ENCODE measurements at regions not wholly inside any gene's neighbourhood (a gene's known extent, or its start where the extent isn't known, plus 50 kb on each side); places are given as distances from the start of the nearest gene placed in this dataset.

DNA sequence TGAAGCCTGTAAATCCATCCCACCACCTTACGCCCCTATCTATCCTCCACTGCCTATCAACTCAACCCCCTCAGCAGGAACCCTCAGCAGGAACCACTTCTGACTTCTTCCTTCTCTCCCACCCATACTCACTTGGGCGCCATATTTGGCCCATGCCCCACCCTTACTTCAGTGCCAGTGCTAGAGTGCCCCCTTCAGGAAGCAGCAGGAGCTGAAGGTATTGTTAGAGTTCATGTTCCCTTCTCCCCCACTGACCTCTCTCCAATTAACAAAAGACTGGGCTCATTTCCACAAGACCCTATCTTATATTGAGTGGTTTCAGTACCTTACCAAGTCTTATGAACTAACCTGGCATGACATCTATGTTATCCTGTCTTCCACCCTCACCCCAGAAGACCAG lies 363.1 kb upstream of the SLIT2 start:
- no peak for DNase-seq (ENCODE audit: low read depth)

DNA sequence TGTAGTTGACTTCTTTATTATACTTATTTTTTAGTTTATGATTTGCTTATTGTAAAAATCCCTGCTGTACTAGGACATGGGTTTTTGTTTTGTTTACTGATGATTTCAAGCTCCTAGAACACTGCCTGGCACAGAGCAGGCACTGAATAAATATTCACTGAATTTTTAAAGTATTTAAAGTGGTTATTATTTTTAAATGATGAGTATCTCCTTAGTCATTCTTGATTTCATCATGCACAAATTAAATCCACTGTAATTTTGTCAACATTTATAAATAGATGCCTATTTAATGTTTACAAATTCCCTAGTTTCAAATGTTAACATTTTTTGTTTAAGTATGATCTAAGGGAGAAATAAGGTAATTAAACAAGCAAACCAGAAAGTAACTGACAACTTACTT lies 367.9 kb upstream of the SLIT2 start:
- peak; percentile 37 for DNase-seq (ENCODE audit: low read depth)

DNA sequence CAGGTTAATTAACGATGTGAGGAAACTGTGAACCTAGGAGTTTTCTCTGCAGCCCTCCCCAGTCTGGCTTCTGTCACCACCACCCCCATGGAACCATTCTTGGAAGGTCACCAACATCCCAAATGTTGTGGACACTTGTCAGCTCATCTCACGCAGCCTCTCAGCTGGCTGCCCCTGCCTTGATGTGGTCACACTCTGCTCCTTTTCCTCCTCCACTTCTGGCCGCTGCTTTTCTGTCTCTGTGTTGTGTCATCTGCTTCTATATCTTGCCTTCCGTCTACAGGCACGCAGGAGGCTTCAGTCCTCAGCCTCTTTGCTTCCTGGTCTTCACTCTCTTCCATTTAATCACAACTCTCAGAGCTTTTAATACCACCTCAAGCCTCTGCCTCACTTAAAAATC lies 371.5 kb upstream of the SLIT2 start:
- DNase-seq (ENCODE audit: low read depth) = peak; percentile 1

DNA sequence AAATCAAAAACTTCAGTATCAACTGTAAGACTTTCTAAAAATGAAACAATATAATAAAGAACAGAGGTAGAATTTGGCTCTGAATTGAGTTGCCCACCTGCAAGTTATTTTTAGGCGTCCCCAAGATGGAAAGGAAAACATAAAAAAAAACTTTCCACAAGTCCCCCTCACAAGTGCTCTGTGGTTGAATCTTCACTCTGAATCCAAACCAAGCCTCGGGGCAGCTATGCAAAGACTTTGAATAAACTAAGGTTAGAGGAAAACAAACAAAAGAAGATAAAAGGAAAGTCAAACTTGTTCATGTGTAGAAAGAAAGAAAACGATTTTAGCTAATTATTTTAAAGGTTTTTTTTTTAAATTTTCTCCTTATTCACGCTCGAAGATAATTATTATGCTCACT lies 372.4 kb upstream of the SLIT2 start:
- DNase-seq (ENCODE audit: low read depth) = no peak

DNA sequence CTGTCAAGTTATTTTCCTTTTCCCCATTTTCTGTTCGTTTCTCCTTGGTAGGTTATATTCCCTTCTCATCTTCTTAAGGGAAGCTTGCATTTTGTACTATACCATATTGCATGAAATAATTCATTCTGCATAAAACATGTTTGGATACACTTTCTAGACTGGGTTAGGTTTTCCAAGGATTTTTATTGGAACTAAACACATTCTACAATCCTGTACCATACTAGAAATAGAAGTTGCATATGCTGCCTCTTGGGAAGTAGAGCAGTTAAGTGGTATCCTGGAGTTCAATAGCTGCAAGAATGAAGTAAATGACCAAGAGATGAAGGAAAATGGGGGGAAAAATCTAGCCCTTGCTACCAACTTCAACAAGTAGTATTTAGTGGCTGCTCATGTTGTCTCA lies 393.7 kb upstream of the SLIT2 start:
- DNase-seq (ENCODE audit: low read depth) = no peak

DNA sequence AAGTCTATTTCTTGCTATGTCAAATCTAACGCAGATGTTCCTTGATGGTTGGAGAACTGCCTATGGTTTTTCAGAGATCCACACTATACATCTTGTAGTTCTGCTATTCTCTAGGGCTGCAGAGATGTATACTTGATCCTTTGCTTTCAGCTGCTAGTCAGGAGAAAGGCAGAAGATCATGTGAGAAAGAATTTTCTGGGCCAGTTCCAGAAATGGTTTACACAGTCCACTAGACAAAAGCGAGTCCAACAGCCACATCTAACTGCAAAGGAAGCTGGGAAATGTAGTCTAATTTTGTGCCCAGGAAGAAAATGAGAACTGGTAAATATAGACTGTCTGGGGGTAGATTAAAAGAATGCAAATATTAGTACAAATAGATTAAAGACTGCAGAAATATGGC lies 394.3 kb upstream of the SLIT2 start:
- no peak for DNase-seq (ENCODE audit: low read depth)

DNA sequence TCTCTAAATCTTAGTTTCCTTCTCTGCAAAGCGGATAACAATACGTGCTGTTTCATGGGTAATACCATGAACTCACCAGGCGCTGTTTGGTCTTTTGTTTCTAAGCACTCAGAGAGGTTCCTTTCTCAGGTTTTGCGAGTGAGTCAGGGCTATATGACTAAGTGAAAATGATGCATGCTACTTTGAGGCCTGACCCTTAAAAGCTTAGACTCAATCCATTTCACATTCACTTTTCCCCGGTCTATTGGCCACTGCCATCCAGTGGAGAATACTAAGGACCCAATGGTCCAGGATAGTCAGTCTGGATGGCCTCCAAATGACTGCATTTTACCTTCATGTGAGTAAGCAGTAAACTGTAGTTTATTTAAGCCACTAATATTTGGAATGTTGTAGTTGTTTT lies 400.8 kb upstream of the SLIT2 start:
- DNase-seq (ENCODE audit: low read depth) = peak; percentile 96

DNA sequence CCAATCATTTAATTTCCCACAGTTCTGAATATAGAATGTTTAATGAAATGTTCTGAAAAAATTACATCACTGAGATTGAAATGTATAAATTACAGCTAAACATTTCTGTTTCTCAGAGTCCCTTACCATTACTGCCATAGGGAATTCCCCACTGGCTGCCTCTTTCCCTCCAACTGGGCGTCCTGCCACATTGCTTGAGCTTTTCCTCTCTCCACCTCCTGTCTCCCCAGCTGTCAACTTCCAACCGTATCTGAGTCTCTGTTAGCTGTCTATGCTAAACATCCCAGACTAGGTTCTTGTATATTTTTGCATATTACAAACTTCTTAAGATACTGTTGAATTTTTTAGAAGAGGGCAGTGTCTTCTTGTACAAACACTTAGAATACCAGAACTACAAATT lies 407.3 kb upstream of the SLIT2 start:
- no peak for DNase-seq (ENCODE audit: low read depth)

DNA sequence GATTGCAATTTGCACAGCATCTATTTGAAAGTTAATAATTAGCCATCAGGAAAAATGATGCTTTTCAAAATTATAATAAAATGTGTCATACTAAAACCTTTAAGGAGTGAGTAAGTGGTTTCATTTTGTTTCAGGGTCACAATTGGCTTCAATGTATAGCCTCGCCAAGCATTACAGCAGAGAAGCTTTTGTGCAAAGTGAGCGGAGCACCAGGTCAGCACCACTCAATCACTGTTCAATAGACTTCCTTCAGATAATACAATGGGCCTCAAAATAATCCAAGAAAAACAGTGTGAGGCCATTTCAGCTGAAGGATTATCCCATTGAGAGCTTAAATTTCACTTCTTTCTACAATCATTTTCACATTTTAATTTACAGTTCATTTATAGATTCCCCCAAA lies 409.2 kb upstream of the SLIT2 start:
- DNase-seq (ENCODE audit: low read depth) = no peak

DNA sequence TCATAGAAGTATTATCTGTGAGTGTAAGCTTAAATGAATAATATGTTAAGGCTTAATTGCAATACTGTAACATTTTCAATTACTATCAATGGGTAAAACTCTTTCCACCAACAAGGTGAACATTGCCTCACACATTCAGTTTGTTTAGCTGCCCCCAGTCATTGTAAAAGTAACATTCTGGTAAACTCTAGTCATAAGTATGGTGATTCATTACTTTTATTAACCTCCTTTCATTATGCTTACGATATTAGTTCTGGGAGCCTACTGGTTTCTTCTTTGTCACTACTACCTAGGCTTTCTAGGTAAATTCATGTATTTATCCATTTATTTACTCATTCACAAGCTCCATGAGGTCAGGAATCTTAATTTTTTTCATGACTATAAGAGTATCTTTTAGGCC lies 412.8 kb upstream of the SLIT2 start:
- DNase-seq (ENCODE audit: low read depth) = no peak

DNA sequence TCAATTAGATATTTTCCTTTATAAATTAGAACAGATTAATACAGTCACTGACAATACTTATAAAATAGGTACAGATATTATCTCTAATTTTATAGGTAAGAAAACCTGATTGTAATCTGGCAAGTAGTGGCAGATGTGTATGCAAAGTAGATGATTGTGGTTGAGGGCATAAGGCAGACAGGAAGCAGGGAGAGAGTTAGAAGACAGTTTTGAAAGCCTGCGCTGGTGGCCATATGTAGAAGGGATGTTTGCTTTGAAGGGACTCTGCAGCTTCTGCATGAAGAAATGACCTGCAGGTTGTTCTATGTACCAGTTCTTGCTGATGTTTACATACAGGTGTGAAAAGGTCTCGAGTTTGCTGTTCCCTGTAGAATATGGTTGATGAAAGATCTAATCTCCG lies 416.3 kb upstream of the SLIT2 start:
- DNase-seq (ENCODE audit: low read depth) = no peak

DNA sequence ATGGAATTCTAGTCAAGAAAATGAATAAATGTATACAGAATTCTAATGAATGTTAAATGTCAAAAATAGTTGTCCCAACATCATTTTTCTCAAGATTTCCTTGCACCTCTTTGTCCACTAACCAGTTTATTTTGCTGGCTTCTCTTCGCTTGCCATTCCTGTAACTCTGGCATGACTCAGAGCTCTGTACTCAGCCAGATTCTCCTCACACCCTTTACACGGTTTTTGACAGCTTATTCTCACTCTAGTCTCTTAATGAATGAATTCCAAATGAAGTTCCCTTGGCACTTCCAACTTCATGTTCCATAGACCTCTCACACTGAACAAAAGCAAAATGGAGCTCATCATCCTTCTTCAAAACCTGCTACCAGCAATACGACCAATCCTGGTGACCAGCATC lies 419.3 kb upstream of the SLIT2 start:
- DNase-seq (ENCODE audit: low read depth) = peak; percentile 52

DNA sequence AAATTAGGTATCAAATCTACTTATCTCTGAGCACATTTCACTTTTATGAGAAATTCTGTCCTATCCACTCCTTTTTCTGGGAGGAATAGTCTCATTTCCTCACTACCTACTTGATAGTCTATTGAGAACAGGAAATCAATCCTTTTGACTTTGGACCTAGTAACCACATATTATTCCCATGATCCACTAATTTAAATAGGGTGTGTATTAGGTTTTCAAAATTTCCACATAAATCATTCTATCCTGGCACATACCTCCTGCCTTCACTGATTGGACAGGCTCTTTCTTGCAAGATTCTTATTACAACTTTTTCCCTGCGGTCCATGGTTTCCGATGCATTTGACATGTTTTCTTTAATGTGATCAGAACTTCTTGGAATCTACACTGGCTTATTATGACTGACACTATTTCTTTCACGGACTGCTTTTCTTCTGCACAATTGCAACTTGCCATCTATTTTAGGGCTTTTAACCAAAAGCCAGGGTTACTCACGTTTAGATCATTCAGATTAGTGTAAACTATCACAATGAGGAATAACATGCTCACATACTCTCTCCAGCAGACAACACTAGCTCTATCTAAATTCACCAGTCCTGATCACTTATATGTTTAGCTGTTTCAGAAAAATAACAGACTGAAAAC lies 419.9 kb upstream of the SLIT2 start:
- DNase-seq (ENCODE audit: low read depth) = peak; percentile 84

DNA sequence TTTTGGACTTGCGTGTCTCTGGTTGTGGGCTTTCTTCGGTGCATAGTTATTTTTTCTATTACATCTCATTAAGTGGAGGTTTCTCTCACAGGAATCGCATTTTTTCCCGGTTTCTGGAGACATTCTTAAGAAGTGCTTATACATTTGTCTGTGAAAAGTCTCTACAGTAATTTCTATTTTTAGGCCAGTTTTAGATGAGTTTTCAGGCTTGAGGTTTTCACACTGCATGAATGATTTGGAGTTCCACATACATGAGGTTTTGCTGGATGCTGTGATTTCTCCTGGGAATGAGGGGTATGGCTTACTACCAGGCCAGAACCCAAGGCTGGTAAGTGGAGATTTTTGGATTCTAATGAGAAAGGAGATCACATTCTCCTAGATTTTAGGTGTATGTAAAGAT lies 422.6 kb upstream of the SLIT2 start:
- no peak for DNase-seq (ENCODE audit: low read depth)

DNA sequence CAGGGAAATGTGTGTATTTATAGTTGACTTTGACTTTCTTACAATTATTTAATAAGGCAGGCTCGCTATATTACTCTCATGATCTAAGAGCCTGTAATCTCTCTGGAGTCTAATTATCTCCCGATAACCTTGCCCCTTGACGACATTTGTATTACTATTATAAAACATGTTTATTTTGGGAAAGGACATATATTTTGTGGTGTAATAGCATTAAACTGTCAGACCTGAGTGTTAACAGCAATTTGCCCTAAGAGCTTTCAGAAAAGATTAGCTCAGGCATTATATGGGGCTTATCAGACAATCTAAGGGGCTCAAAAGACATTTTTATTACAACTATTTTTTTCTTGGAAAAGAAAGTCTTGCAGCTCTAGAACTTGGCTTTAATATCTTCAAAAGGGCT lies 427.9 kb upstream of the SLIT2 start:
- no peak for DNase-seq (ENCODE audit: low read depth)

DNA sequence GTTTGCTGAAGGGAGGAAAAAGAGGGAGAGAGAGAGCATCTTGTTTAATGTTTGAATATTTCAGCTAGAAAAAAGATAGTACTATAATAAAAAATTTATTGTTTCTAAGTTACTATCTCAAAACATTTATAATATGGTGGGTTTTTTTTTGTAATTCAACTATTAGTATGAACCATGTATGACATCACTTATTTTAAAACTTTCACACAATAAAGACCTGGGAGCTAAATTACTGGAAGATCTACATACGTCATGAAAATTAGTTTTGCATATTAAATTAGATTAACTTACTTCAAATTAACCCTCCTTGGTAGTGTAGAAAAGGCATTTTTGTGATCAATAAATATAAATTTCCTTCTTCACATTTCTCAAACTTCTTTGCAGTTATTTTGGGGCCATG lies 432.0 kb upstream of the SLIT2 start:
- no peak for DNase-seq (ENCODE audit: low read depth)

DNA sequence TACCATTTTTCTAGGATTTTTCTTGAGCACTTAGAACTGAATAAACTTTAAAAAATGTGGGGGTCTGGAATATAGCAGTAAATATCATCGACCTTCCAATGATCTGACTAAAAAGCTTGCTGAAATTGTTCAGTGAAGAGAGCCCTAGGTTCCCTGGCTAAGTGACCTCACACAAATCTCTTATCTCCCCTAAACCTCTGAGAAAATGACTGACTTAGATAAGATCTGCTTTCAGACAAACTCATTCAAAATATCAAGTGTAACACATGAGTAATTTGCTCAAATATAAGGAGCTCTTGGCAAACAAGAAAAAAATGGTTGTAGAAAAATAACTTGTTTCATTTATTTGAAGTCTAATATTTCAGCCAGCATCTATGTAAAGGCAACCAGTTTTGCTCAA lies 441.7 kb upstream of the SLIT2 start:
- peak; percentile 8 for DNase-seq (ENCODE audit: low read depth)

DNA sequence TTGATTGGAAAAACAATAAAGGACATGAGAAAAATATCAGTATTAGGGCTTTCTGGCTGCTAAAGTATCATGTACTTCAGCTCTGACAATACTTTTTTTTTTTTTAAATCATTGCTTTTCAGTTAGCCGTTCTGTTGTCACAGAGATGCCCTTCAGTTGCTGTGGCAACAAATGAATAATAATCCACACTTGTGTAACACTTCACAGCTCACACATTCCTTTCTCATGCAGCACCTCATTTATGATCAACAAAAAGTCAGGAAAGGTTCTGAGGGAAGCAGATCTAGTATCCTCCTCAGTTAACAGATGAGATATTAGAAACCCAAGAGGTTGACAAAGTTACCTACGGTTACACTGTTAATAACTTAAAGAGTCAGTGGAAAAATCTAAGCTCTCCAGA lies 444.2 kb upstream of the SLIT2 start:
- DNase-seq (ENCODE audit: low read depth) = peak; percentile 65

DNA sequence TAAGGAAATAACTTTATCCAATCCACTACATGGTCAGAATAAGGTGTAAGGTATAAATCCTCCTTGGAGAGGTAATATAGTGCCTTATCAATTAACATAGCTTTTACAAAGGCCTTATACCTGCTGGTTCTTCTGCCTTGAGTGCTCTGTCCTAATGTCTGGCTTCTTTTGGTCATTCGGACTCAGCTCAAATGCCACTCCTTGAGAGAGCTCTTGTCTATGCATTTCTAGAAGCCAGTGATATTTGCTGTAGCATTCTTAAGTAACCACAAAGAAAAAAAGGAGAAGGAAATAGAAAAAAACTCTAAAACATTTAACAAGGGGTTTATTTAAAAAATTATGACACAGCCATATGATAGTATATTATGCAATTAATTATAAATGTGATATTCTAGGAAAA lies 444.8 kb upstream of the SLIT2 start:
- DNase-seq (ENCODE audit: low read depth) = no peak

DNA sequence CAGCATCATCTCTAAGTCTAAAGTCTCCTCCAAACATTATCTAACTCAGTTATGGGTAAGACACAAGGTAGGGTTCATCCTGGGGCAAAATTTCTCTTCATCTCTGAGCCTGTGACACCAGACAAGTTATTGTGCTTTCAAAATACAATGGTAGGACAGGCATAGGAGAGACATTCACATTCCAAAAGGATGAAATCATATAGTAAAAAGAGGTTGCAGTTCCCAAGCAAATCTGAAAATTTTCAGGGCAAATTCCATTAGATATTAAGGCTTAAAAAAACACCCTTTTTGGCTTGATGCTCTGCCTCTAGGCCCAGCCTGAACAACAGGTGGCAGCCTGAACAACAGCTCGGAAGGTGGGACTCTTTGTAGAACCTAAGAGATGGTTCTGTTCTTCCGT lies 448.3 kb upstream of the SLIT2 start:
- peak; percentile 41 for DNase-seq (ENCODE audit: low read depth)

DNA sequence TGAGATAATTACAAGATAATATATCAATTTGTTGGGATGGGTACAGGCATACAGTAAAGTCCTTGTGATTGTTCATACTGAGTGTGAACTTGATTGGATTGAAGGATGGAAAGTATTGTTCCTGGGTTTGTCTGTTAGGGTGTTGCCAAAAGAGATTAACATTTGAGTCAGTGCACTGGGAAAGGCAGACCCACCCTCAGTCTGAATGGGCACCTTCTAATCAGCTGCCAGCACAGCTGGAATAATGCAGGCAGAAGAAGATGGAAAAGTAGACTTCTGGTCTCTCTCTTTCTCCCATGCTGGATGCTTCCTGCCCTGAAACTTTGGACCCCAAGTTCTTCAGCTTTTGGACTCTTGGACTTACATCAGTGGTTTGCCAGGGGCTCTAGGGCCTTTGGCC lies 457.9 kb upstream of the SLIT2 start:
- no peak for DNase-seq (ENCODE audit: low read depth)

DNA sequence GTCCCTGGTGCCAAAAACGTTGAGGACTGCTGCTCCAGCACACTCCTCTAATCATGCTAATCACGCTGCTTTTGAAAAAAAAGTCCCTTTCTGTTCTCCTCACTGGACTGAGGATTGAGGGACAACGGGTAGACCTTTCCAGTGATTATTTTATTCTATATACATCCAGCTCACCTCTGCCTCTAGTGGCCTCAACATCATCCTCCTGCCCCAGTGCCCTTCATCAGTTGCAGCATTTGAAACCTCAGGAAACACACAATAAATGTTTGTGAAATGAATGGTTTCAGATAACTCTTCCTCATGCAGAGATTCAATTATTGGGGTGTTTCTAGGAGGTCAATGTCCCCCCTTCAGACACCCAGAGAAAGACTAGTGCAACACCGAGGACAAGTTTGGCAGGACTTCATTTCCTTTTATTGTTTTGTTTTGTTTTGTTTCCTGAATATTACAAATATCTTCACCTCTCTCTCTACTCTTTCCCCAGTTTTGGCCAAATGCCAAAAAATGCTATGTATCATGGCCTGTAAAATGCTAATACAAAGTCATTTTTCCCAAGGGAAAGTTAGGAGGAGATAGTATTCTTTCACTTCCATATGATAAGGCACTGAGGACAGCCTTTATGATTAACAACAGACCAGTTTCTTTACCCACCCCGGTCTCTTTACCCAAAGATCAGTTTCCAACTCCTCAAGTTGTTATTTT lies 460.1 kb upstream of the SLIT2 start:
- peak; percentile 14 for DNase-seq (ENCODE audit: low read depth)

DNA sequence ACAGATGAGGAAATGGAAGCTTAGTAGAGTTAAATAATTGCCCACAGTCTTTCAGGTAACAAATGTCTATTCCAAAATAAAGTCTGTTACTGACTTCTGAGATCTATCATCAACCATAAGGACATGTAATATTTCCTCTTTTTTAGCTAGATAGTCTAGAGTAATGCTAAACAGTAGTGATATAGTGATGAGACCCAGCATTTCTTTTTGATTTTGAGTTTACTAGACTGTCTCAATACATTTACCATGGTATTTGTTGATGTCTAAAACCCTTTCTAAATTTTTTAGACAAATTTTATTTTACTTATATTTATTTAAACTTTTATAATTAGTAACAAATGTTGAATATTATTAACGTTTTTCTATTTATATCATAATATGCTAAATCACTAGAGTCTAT lies 465.1 kb upstream of the SLIT2 start:
- DNase-seq (ENCODE audit: low read depth) = no peak

DNA sequence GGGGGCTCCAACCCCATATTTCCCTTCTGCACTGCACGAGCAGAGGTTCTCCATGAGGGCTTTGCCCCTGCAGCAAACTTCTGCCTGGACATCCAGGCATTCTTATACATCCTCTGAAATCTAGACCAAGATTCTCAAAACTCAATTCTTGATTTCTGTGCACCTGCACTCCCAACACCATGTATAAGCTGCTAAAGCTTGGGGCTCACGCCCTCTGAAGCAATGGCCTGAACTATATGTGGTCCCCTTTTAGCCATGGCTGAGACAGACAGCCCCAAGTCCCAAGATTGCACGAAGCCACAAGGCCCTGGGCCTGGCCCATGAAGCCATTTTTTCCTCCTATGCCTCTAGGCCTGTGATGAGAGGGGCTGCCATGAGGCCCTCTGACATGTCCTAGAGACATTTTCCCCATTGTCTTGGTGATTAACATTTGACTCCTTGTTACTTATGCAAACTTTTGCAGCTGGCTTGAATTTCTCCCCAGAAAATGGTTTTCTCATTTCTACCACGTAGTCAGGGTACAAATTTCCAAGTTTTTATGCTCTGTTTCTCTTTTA lies 468.0 kb upstream of the SLIT2 start:
- DNase-seq (ENCODE audit: low read depth) = no peak
